NCI-H2196 treated with DMSO at 0.1 percent for 48 hours (cell line): ENCODE measurements at regions not wholly inside any gene's neighbourhood (a gene's known extent, or its start where the extent isn't known, plus 50 kb on each side); places are given as distances from the start of the nearest gene placed in this dataset.

Experiments
- DNase-seq: peaks from one replicate; lab custom pipeline; 2025; ENCODE audit not compliant: unreplicated experiment; lab: John Stamatoyannopoulos, UW

GRCh38 chr11:116194156-116194904, 578.5 kb downstream of the BUD13 start:
- DNase-seq: no peak

- DNase-seq: peak; percentile 13
Measured at GRCh38 chr11:116193321-116194131, 579.3 kb downstream of the BUD13 start.

GRCh38 chr11:116192509-116193210, 580.1 kb downstream of the BUD13 start:
- no peak for DNase-seq

- no peak for DNase-seq
Measured at GRCh38 chr11:116190861-116191260, 581.9 kb downstream of the BUD13 start.

GRCh38 chr11:116189408-116190170, 583.2 kb downstream of the BUD13 start:
- no peak for DNase-seq

GRCh38 chr11:116188350-116188749, 584.4 kb downstream of the BUD13 start:
- DNase-seq: no peak

- DNase-seq: no peak
Measured at GRCh38 chr11:116187026-116187425, 585.8 kb downstream of the BUD13 start.

- DNase-seq: no peak
Measured at GRCh38 chr11:116185551-116185950, 587.2 kb downstream of the BUD13 start.

- DNase-seq: no peak
Measured at GRCh38 chr11:116184763-116185162, 588.0 kb downstream of the BUD13 start.

- no peak for DNase-seq
Measured at GRCh38 chr11:116182356-116182966, 590.3 kb downstream of the BUD13 start.

- DNase-seq: no peak
Measured at GRCh38 chr11:116180806-116181600, 591.8 kb downstream of the BUD13 start.

- DNase-seq: no peak
Measured at GRCh38 chr11:116179401-116179800, 593.4 kb downstream of the BUD13 start.

- DNase-seq: no peak
Measured at GRCh38 chr11:116177521-116178210, 595.1 kb downstream of the BUD13 start.

- DNase-seq: peak; percentile 10
Measured at GRCh38 chr11:116176484-116177005, 596.2 kb downstream of the BUD13 start.

- no peak for DNase-seq
Measured at GRCh38 chr11:116175707-116176106, 597.1 kb downstream of the BUD13 start.

GRCh38 chr11:116173941-116174911, 598.6 kb downstream of the BUD13 start:
- no peak for DNase-seq

- DNase-seq: no peak
Measured at GRCh38 chr11:116173506-116173905, 599.3 kb downstream of the BUD13 start.

GRCh38 chr11:116172851-116173250, 599.9 kb downstream of the BUD13 start:
- DNase-seq: no peak
